B cell (primary cell): ENCODE measurements at regions not wholly inside any gene's neighbourhood (a gene's known extent, or its start where the extent isn't known, plus 50 kb on each side); places are given as distances from the start of the nearest gene placed in this dataset.

Experiments
- ATAC-seq: fragments of 200-7000 bp; cut with Tn5 transposase; one replicate; pipeline ENCODE4 v1.10.0; 2021; ENCODE audit warnings: low read depth, mild to moderate bottlenecking, moderate number of reproducible peaks, moderate library complexity
- CTCF ChIA-PET: fragments of 350-600 bp; sonication (Branson Sonifier 250); formaldehyde crosslinking; loops from one replicate; lab custom pipeline; 2021; ENCODE audit warnings: antibody characterized with exemption, inconsistent platforms; lab: Charles Lee
- POLR2A ChIA-PET: fragments of 350-600 bp; sonication (Branson Sonifier 250); formaldehyde crosslinking; loops from one replicate; lab custom pipeline; 2021; ENCODE audit warnings: antibody characterized with exemption; lab: Charles Lee
- DNase-seq: peaks from one replicate; pipeline ENCODE4 v3.0.0; 2013
- H2AFZ ChIP-seq: 2 replicates; pipeline ENCODE4 v1.6.1; 2012; ENCODE audit warnings: mild to moderate bottlenecking, low read depth, low read length; ENCODE audit not compliant: insufficient read depth, poor library complexity, severe bottlenecking
- H3K27ac ChIP-seq, 2 donors: 1 replicate in 1 of 2; 2 replicates in 1 of 2; pipeline ENCODE4 v1.5.1; 2012 to 2013; ENCODE audit warnings: low read length in 2 of 2, mild to moderate bottlenecking in 2 of 2, moderate library complexity in 1 of 2
- H3K27me3 ChIP-seq, 4 experiments: fragments of 200-600 bp in 1 of 4; sonication (generic) in 1 of 4; replicated peaks in 1 of 4; 1 replicate in 2 of 4; 2 replicates in 2 of 4; pipeline versions ENCODE4 v1.6.1 to v1.7.0; 2013 to 2016; ENCODE audit warnings: low read length in 3 of 4, mild to moderate bottlenecking in 2 of 4, mixed read lengths in 1 of 4, moderate library complexity in 1 of 4; ENCODE audit not compliant: insufficient read depth in 4 of 4, control insufficient read depth in 3 of 4; ENCODE audit errors: control extremely low read depth in 1 of 4
- H3K36me3 ChIP-seq, 2 experiments: replicated peaks in 1 of 2; 1 replicate in 1 of 2; 2 replicates in 1 of 2; pipeline versions ENCODE4 v1.6.1 to v1.7.1; 2013; ENCODE audit warnings: low read length in 1 of 2; ENCODE audit not compliant: insufficient read depth in 2 of 2, control insufficient read depth in 1 of 2; ENCODE audit errors: control extremely low read depth in 1 of 2, extremely low read depth in 1 of 2
- H3K4me1 ChIP-seq, 2 donors: fragments of 200-600 bp in 1 of 2; sonication (generic) in 1 of 2; 1 replicate in 1 of 2; 2 replicates in 1 of 2; pipeline versions ENCODE4 v1.5.1 to v1.6.1; 2013 to 2017; ENCODE audit warnings: low read length in 2 of 2; ENCODE audit not compliant: control insufficient read depth in 2 of 2, insufficient read depth in 2 of 2
- H3K4me2 ChIP-seq: replicated peaks from 2 replicates; pipeline ENCODE3; 2012; ENCODE audit warnings: mild to moderate bottlenecking, low read depth, low read length; ENCODE audit not compliant: poor library complexity, severe bottlenecking
- H3K4me3 ChIP-seq, 5 experiments: fragments of 200-600 bp in 1 of 5; sonication (generic) in 1 of 5; 1 replicate in 3 of 5; 2 replicates in 2 of 5; pipeline versions ENCODE4 v1.5.1 to v1.7.0; 2011 to 2016; ENCODE audit warnings: low read length in 4 of 5, mild to moderate bottlenecking in 4 of 5, low read depth in 2 of 5, control low read depth in 1 of 5, moderate library complexity in 1 of 5; ENCODE audit not compliant: insufficient read depth in 1 of 5; ENCODE audit errors: control extremely low read depth in 1 of 5, extremely low read depth in 1 of 5
- H3K79me2 ChIP-seq: fragments of 200-600 bp; sonication (generic); one replicate; pipeline ENCODE4 v1.6.0; 2016; ENCODE audit warnings: low read length; ENCODE audit not compliant: control insufficient read depth, insufficient read depth
- H3K9ac ChIP-seq: fragments of 200-600 bp; sonication (generic); 2 replicates; pipeline ENCODE4 v1.6.1; 2017; ENCODE audit warnings: mild to moderate bottlenecking, low read length, moderate library complexity
- H3K9me3 ChIP-seq, 3 donors: one replicate each; pipeline versions ENCODE4 v1.6.1 to v1.7.1; 2013; ENCODE audit warnings: low read length in 2 of 3; ENCODE audit not compliant: control insufficient read depth in 2 of 3, insufficient read depth in 1 of 3; ENCODE audit errors: control extremely low read depth in 1 of 3
- H4K20me1 ChIP-seq: 2 replicates; pipeline ENCODE4 v1.6.0; 2012; ENCODE audit warnings: mild to moderate bottlenecking, low read length; ENCODE audit not compliant: insufficient read depth, control insufficient read depth, poor library complexity, severe bottlenecking
- H3K27ac Mint-ChIP-seq: one replicate; pipeline ENCODE4 v1.8.0; 2021; ENCODE audit warnings: mixed read lengths
- H3K27me3 Mint-ChIP-seq: one replicate; pipeline ENCODE4 v1.8.0; 2021; ENCODE audit warnings: mixed read lengths
- H3K4me1 Mint-ChIP-seq: one replicate; pipeline ENCODE4 v1.8.0; 2021; ENCODE audit warnings: mixed read lengths
- H3K4me3 Mint-ChIP-seq: one replicate; pipeline ENCODE4 v1.8.0; 2021; ENCODE audit warnings: mixed read lengths
- H3K9me3 Mint-ChIP-seq: one replicate; pipeline ENCODE4 v1.8.0; 2022; ENCODE audit warnings: mixed read lengths; ENCODE audit not compliant: insufficient read depth
- CTCF ChIP-seq: fragments of 200-600 bp; IDR thresholded peaks from one replicate; pipeline ENCODE4 v1.8.0; 2022; ENCODE audit warnings: antibody characterized with exemption, mild to moderate bottlenecking
- EZH2 ChIP-seq: IDR thresholded peaks from 2 replicates; pipeline ENCODE4 v1.6.1; 2012; ENCODE audit warnings: borderline replicate concordance, low read depth, mild to moderate bottlenecking, moderate library complexity, low read length; ENCODE audit not compliant: insufficient read depth, poor library complexity, severe bottlenecking
- WGBS: methylation state at CpG from one replicate; pipeline ENCODE4 v1.1.5; 2013; ENCODE audit warnings: missing lambda C conversion rate; ENCODE audit not compliant: insufficient coverage; 5-methylcytosine and 5-hydroxymethylcytosine counted together
- intact Hi-C: fragments of 100-400 bp; cut with micrococcal nuclease; formaldehyde crosslinking; loops from one replicate; pipeline ENCODE4 v1.10.0; 2022

- no peaks in the 10 kb centered on the region for H3K4me1 ChIP-seq
- H3K36me3 ChIP-seq: no peaks in the 10 kb centered on the region
- no peak overlapping the region for H3K27ac Mint-ChIP-seq
- H3K4me3 ChIP-seq: no peak overlapping the region
- no peaks in the 10 kb centered on the region for H3K79me2 ChIP-seq
- TF ChIP-seq CTCF (no peak), EZH2 (no peak)
- H3K9ac ChIP-seq: no peak overlapping the region
- H3K9me3 ChIP-seq: peaks cover 0 to 3% (median 0%) of the 10 kb centered on the region in 3 donors
- WGBS: no CpG with 5 or more reads among the region's 3 CpGs
- H2AFZ ChIP-seq: no peak overlapping the region
- POLR2A ChIA-PET: no interaction called here
- peaks cover 2% of the 10 kb centered on the region for H3K9me3 Mint-ChIP-seq
- no peaks in the 10 kb centered on the region for H3K27me3 ChIP-seq
- no peaks in the 10 kb centered on the region for H4K20me1 ChIP-seq
- H3K27ac ChIP-seq: no peak overlapping the region
- CTCF ChIA-PET: no interaction called here
- intact Hi-C loops: no loop called here
- no peaks in the 10 kb centered on the region for H3K27me3 Mint-ChIP-seq
- H3K4me2 ChIP-seq: no peak overlapping the region
- H3K4me3 Mint-ChIP-seq: no peak overlapping the region
- DNase-seq (no peak), ATAC-seq (no peak)
- H3K4me1 Mint-ChIP-seq: no peaks in the 10 kb centered on the region
Measured at GRCh38 chr4:117249333-117249732, 164.0 kb upstream of the TRAM1L1 start.

- ATAC-seq: no peak
- Mint-ChIP-seq H3K4me3 (no peak overlapping the region), H3K27ac (no peak overlapping the region), H3K27me3 (no peaks in the 10 kb centered on the region), H3K4me1 (no peaks in the 10 kb centered on the region), H3K9me3 (peaks cover 14% of the 10 kb centered on the region)
- Histone ChIP-seq H3K79me2 (no peaks in the 10 kb centered on the region), H3K27ac (no peak overlapping the region), H3K27me3 (no peaks in the 10 kb centered on the region), H4K20me1 (no peaks in the 10 kb centered on the region), H3K9me3 (no peaks in the 10 kb centered on the region), H3K36me3 (no peaks in the 10 kb centered on the region), H3K4me3 (no peak overlapping the region), H3K9ac (no peak overlapping the region), H3K4me1 (no peaks in the 10 kb centered on the region), H3K4me2 (no peak overlapping the region), H2AFZ (no peak overlapping the region)
- TF ChIP-seq CTCF (no peak), EZH2 (no peak)
- ChIA-PET POLR2A (no interaction called here), CTCF (no interaction called here)
- intact Hi-C loops: no loop called here
- no peak for DNase-seq
- WGBS: no CpG with 5 or more reads among the region's 3 CpGs
Measured at GRCh38 chr4:117264072-117264471, 178.7 kb upstream of the TRAM1L1 start.
